NOMO-1 treated with DMSO at 0.1 percent for 48 hours (cell line): ENCODE measurements at regions not wholly inside any gene's neighbourhood (a gene's known extent, or its start where the extent isn't known, plus 50 kb on each side); places are given as distances from the start of the nearest gene placed in this dataset.
A peak's percentile ranks its signal among the peaks of the same experiment; 100 is the strongest.

ENCODE experiments used
- DNase-seq: peaks from one replicate; lab custom pipeline; 2025; ENCODE audit not compliant: unreplicated experiment; lab: John Stamatoyannopoulos, UW

DNA sequence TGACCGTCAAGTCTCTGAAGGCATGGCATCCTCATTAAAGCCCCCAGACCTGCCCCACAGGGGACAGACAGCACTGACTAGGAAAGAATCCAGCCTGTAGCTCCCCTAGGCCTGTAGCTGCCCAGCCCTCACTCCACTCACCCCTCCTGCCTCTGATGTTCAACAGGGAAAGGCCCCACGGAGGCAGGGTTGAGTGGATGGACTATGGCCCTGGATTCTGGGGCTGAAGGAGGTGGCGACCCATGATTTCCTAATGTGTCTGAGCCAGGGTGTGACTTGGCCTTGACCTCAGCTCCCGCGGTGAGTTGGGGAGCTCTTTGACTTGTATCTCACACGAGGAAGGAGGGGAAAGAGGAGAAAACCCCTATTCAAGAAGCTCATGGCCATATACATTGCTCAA, 238.5 kb upstream of the CSF3R start:
- DNase-seq: no peak

GRCh38 chr1:36717431-36717830, 234.7 kb upstream of the CSF3R start:
- DNase-seq: peak; percentile 7

GRCh38 chr1:36715797-36716196, 233.1 kb upstream of the CSF3R start:
- DNase-seq: no peak

GRCh38 chr1:36714301-36714700, 231.6 kb upstream of the CSF3R start:
- no peak for DNase-seq

DNA sequence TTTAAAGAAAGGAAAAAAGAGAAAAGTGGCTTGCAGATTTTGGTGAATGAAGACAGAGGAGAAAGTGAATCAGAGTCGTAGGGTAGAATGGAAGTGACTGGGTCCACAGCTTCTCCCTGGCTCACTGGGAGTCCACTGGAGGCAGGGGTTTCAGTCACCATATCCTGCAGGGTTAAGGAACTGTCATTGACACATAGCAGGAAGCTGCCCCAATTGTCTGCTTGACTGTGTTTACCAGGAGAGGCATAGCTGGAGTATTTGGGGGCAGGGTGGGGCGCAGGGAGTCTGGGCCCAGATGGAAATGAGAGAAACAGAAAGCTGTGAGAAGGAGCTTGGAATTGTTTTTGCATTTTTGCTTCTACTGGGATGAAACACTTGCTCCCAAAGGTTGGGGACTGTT, 228.8 kb upstream of the CSF3R start:
- DNase-seq: no peak

DNA sequence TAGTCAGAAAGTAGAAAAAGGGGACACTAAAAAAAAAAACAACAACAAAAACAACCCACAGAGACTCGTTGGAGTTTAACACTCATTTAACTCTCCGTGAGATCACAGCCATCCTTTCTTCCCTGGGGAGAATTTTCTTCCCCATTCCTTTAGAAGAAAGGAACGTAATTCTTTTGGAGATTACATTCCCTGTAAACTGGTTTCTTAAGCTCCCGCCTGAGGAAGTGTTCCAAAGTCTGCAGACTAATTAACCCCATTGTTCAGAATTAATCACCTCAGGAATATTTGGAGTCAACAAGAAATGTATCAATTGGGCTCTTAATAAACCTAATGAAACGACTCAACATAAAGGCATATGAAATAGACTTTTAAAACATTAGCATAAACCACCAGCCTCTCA, 228.2 kb upstream of the CSF3R start:
- DNase-seq: no peak

GRCh38 chr1:36709869-36710481, 227.3 kb upstream of the CSF3R start:
- no peak for DNase-seq

GRCh38 chr1:36708587-36708986, 225.9 kb upstream of the CSF3R start:
- no peak for DNase-seq

GRCh38 chr1:36707221-36707620, 224.5 kb upstream of the CSF3R start:
- no peak for DNase-seq

DNA sequence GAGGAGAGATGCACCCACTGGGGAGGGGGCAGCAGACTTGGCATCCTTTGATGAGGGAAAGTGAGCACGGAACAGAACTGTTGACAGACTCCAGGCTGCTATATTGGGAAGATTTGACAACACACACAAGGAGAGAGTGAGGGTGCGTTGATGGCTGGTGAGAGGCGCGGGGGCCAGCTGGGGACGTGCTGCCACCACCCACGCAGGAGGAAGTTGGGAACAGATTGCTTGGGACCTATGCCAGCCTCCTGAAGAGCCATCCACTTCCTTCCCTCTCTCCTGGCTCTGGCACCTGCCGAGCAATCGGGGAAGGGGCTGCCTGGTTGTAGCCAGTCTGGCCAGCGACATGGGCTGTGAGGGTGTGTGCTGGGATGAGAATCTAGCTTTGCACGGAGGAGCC, 223.7 kb upstream of the CSF3R start:
- DNase-seq: no peak

DNA sequence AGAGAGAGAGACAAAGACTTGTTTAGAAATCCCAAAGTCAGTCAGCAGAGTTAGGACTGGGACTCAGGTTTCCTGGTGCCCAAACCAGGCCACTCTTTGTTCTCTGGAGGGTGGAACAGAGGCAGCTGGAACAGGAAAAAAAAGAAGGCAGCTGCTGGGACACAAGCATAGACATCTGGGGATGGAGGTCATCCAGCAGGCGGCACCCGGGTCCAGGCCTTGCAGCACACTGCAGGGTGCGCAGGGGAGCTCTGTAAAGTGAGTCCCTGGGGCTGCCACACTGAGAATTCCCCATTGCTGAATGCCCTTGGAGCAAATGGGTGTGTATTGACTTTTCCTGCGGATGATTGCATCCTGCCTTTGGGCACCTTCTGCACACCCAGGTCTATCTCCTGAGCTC, 222.9 kb upstream of the CSF3R start:
- no peak for DNase-seq

- DNase-seq: peak; percentile 74
Measured at GRCh38 chr1:36703526-36704208, 221.0 kb upstream of the CSF3R start.

- no peak for DNase-seq
Measured at GRCh38 chr1:36702963-36703362, 220.2 kb upstream of the CSF3R start.

DNA sequence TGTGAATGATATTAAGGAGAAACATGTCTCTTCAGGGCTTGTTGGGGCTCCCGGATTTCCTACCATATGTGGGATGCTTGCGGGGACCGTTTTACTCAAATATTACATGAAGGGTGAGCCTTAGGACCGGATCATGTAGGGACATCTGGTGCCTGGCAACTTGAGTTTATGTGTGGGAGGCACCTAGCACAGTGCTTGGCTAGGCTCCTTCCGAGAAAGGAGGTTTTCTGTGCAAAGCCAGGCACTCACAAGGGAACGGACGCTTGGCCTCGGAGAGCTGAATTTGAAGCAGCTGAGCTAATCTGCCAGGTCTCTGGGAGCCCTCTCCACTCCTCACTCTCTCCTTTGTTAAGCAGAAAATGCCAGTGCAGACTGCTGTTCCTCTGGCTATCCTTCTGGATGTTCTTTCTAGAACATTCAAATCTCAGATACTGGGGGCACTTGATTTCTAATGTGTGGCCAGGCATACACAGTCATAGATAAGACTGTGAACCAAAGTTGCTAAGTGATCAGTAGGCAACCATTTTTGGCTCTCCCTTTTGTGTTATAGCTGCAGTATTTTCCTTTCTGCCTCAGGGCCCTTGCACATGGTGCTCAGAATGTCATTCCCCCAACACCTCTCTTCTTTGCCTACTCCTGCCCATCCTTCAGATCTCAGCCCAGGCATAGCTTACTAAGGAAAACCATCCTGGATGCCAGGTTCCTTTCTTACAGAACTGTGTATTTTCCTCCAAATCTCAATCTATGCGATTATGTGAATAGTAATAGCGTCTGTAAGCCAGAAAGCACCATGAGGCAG, 216.6 kb upstream of the CSF3R start:
- no peak for DNase-seq

- no peak for DNase-seq
Measured at GRCh38 chr1:36697836-36698605, 215.3 kb upstream of the CSF3R start.

DNA sequence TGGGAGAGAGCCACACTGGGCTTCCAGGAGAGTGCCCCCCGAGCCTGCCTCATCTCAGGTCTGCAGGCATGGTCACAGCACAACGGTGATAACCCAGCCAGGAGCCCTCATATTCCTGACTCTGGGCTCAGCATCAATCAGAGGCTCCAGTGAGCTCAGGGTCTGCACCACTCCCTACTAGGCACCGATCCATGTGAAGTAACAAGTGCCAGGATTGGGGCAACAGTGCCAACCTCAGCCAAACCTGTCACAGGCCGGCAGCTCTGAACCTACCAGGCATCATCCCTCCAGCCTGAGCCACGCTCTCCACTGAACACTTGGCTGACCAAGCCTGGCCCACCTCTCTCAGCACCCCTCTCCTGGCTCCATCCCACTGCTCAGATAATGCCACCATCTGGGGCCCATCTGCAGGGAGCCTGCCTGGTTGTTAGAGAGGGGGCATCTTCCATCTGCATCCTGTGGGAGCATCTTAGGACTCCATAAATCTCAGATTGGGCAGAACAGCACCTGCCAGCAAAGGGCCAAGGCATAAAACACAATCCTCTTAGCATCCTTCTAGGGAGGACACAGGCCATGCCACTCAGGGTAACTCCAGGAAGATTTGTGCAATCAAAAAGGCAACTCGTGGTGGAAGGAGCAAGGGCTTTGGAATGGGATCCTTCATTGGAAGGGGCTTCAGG, 213.7 kb upstream of the CSF3R start:
- no peak for DNase-seq

DNA sequence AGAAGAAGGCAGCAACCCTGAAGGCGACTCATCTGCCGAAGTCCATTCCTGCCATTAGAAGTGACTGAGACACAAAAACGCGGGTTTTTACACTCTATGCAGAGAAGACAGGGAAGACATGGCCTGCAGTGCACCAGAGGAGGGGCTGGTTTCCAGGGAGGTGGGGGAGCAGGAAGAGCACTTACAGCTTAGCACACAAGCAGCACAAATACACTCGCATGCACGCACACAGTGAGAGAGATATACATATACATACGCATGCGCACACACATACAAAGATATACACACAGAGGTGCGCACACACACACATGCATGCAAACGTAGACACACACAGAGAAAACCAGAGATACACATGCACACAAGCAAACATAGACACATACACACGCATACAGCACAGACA, 210.9 kb upstream of the CSF3R start:
- DNase-seq: no peak

- no peak for DNase-seq
Measured at GRCh38 chr1:36693161-36693525, 210.4 kb upstream of the CSF3R start.

DNA sequence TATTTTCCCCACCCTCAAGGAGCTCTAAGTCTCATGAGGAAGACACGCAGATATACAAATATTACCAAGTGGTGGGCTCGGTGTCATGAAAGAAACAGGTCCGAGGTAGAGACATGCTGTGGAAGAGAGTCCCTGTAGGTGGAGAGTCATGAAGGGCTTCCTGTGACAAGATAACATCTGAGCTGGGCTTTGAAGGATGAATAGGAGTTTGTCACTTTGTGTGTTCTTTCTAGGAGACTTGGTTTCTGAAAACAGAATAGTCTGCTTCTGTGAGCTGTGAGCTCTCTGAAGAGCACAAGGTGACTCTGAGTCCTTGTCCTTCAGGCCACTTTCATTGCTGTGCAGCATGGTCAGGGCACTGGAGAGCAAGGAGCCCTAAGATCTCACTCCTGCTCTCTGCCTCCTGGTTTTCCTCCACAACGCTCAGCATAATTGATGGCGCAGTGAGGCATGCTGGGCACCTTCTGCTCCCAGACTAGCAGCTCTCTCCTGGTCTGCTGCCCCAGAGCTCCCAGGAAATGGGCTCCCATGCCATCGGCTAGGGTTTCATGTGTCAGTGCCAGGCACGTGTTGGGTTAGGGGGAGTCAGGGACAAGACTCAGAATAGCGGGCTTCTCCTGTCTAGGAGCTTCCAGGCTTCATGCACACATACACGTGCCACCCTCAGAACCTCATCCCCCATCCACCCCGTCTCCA, 209.9 kb upstream of the CSF3R start:
- DNase-seq: no peak

DNA sequence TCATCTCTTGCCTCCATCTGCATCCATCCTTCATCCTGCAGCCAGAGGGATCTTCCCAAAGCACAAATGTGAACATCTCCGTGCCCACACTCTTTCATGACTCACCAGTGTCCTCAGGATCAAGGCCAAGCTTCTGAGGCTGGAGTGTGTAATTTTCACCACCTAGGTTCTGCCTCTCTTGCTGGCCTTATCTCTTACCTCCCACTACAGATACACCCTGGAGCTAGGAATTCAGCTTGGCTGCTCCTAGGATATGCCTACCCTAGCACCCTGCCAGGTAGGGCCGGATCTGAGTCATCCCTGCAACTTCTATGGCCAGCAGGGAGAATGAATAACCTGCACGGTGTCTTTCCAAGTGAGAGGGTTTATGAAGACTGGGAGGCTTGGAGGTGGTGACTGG, 208.7 kb upstream of the CSF3R start:
- DNase-seq: no peak
